ENCODE measurements at regions not wholly inside any gene's neighbourhood (a gene's known extent, or its start where the extent isn't known, plus 50 kb on each side); places are given as distances from the start of the nearest gene placed in this dataset.

- no peaks in the 10 kb centered on the region for H3K79me2 ChIP-seq (ENCODE audit: control insufficient read depth, insufficient read depth, low read length)
- H4K20me1 ChIP-seq (ENCODE audit: control insufficient read depth, insufficient read depth): no peaks in the 10 kb centered on the region
- ChIA-PET RAD21 (ENCODE audit: unreplicated experiment) (no interaction called here), SMC1A (ENCODE audit: uncharacterized antibody, unreplicated experiment) (no interaction called here), CTCF (no interaction called here), POLR2A (no interaction called here)
- H3K4me2 ChIP-seq (ENCODE audit: control insufficient read depth, insufficient read depth): no peak overlapping the region
- intact Hi-C loops (cut with micrococcal nuclease; ENCODE audit: unreplicated experiment): no loop called here
- BruUV-seq (replicated peaks): no TSS peak
- 0% methylated on average over 1 of the region's 1 CpG for WGBS (ENCODE audit: insufficient coverage, insufficient replicate concordance, low lambda C conversion rate, missing lambda C conversion rate)
- no peak for FAIRE-seq
- no peaks in the 10 kb centered on the region for H3K4me1 ChIP-seq (ENCODE audit: control insufficient read depth, insufficient read depth, low read length)
- H3K4me3 ChIP-seq: no peak overlapping the region
- no peak for ATAC-seq
- in situ Hi-C loops (cut with MboI): no loop called here
- no peaks in the 10 kb centered on the region for H3K36me3 ChIP-seq (ENCODE audit: control insufficient read depth in 2 of 2, insufficient read depth in 2 of 2, low read length in 1 of 2)
- TF ChIP-seq YBX1 (IDR thresholded peaks at IDR 0.05) (no peak), NFXL1 (IDR thresholded peaks at IDR 0.05; ENCODE audit: borderline replicate concordance) (no peak), SIN3A (IDR thresholded peaks at IDR 0.05; ENCODE audit: low read depth, low read length) (no peak), RUNX3 (IDR thresholded peaks at IDR 0.05; ENCODE audit: low read length) (no peak), SUZ12 (IDR thresholded peaks at IDR 0.05; ENCODE audit: unreplicated experiment) (no peak), USF2 (IDR thresholded peaks at IDR 0.05; ENCODE audit: borderline replicate concordance, low read depth, low read length) (no peak), ZNF207 (IDR thresholded peaks at IDR 0.05; ENCODE audit: borderline replicate concordance) (no peak)
- no peaks in the 10 kb centered on the region for H3K27me3 ChIP-seq (replicated peaks in 1 of 2; ENCODE audit: control insufficient read depth in 2 of 2, insufficient read depth in 2 of 2, low read length in 1 of 2)
- H3K9ac ChIP-seq (ENCODE audit: control insufficient read depth, insufficient read depth, low read length): no peak overlapping the region
- H2AFZ ChIP-seq (ENCODE audit: control insufficient read depth, low read depth, low read length): no peak overlapping the region
- no peak for DNase-seq (ENCODE audit: low read depth, low spot score)
- H3K27ac ChIP-seq (ENCODE audit: control insufficient read depth, insufficient read depth): no peak overlapping the region
- H3K9me3 ChIP-seq (replicated peaks; ENCODE audit: control insufficient read depth, insufficient read depth, low read length): no peaks in the 10 kb centered on the region
Observed at GRCh38 chr11:30740091-30740490, 153.9 kb upstream of the MPPED2 start.

- SMC1A ChIA-PET (ENCODE audit: uncharacterized antibody, unreplicated experiment): no interaction called here
- BruUV-seq (replicated peaks): no TSS peak
- FAIRE-seq: no peak
- no peaks in the 10 kb centered on the region for H3K4me1 ChIP-seq (ENCODE audit: control insufficient read depth, insufficient read depth, low read length)
- in situ Hi-C loops (cut with MboI): no loop called here
- H3K79me2 ChIP-seq (ENCODE audit: control insufficient read depth, insufficient read depth, low read length): no peaks in the 10 kb centered on the region
- no peaks in the 10 kb centered on the region for H3K27me3 ChIP-seq (replicated peaks in 1 of 2; ENCODE audit: control insufficient read depth in 2 of 2, insufficient read depth in 2 of 2, low read length in 1 of 2)
- H3K9ac ChIP-seq (ENCODE audit: control insufficient read depth, insufficient read depth, low read length): no peak overlapping the region
- H3K4me3 ChIP-seq: no peak overlapping the region
- CTCF ChIA-PET: no interaction called here
- H3K27ac ChIP-seq (ENCODE audit: control insufficient read depth, insufficient read depth): no peak overlapping the region
- no peaks in the 10 kb centered on the region for H3K36me3 ChIP-seq (ENCODE audit: control insufficient read depth in 2 of 2, insufficient read depth in 2 of 2, low read length in 1 of 2)
- RAD21 ChIA-PET (ENCODE audit: unreplicated experiment): no interaction called here
- POLR2A ChIA-PET: no interaction called here
- TF ChIP-seq PAX8 (IDR thresholded peaks at IDR 0.05): no peak
- TF ChIP-seq CTCF (IDR thresholded peaks at IDR 0.05 in 2 of 3, conservative IDR thresholded peaks at IDR 0.05 in 1 of 3; ENCODE audit: control insufficient read depth in 2 of 3, extremely low read depth in 1 of 3, insufficient read depth in 1 of 3, low read depth in 3 of 3, low read length in 3 of 3): 0 out of 6 replicates have a peak, but pooled peaks of 1 of the 3 experiments have one; percentile 11
- no peaks in the 10 kb centered on the region for H3K9me3 ChIP-seq (replicated peaks; ENCODE audit: control insufficient read depth, insufficient read depth, low read length)
- no peaks in the 10 kb centered on the region for H4K20me1 ChIP-seq (ENCODE audit: control insufficient read depth, insufficient read depth)
- H3K4me2 ChIP-seq (ENCODE audit: control insufficient read depth, insufficient read depth): no peak overlapping the region
- intact Hi-C loops (cut with micrococcal nuclease; ENCODE audit: unreplicated experiment): no loop called here
- no peak for DNase-seq (ENCODE audit: low read depth, low spot score)
- H2AFZ ChIP-seq (ENCODE audit: control insufficient read depth, low read depth, low read length): no peak overlapping the region
- ATAC-seq: no peak
Observed at GRCh38 chr11:30735946-30736345, 149.8 kb upstream of the MPPED2 start.

All from GM12878 (cell line).